ENCODE measurements at regions not wholly inside any gene's neighbourhood (a gene's known extent, or its start where the extent isn't known, plus 50 kb on each side); places are given as distances from the start of the nearest gene placed in this dataset.
"Not testable (repeated sequence)": the region's sequence is repeated elsewhere in the genome, so short reads cannot be mapped to it uniquely, and the experiment has no call there.

DNA sequence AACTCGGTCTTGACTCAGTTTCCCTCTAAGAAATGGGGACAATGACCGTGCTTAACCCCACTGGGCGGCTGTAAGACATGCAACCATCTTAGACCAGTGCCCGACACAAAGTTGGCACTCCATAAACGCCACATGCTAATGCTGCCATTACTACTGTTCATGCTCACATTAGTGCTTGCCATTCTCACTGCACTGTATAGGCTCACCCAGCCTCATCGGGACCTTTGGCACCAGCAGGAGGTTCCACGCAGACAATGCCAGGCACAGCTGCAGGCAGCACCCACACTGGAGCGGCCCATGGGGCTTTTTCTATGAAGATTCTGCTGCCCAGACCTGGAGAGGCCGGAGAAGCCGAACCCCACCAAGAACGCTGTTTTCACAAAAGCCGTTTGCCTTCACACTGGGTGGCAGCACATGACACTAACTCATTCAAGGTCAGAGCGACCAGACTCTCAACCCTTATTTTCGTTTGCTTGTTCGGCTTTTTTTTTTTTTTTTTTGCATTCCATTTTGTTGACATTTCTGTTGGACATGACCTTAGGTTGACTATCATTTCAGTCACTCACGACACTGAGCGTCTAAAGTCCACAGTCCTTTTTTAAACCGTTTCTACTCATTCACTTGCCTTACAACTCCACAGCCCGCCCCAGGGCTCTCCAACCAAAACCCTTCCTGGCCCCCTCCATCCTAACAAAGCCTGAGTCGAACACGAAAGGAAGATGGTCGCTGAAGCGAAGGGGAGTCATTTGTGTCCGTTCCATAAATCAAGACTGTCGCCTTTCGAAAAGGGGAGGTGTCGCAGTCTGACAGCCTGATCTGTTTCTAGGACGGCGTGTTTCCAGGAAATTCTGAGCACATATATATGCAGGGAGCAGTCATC, 124.4 kb upstream of the RNF32 start:
- DNase-seq (ENCODE audit: low spot score), result peak; percentile 67

DNA sequence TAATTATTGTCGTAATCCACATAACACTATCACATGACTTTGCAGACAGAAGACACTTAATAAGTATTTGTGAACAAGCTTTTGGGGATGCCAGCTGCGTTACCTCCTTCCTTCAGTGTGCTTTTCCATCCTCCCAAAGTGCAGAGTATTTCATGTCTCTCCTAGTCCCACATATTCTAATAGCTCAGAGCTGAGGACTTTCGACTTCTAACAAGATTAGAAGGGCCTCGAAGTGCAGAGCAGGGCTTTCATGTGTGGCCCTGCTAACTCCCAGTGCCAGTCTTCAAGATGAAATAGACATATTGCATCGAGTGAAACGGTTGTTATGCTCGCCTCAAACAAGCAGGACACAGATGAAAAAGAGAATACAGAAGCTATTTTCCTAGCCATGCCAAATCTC, 125.7 kb upstream of the RNF32 start:
- DNase-seq (ENCODE audit: low spot score), result no peak

DNA sequence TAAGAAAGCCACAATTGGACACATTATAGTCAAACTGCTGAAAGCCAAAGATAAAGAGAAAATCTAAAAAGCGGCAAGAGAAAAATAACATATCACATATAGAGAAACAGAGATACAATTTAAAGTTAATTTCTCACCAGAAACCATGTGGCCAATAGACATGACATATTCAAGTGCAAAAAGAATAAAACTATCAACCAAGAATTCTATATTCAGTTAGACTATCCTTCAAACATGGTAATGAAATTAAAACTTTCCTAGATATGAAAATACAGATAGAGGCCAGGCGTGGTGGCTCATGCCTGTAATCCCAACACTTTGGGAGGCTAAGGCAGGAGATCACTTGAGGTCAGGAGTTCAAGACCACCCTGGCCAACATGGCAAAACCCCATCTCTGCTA, 129.1 kb upstream of the RNF32 start:
- DNase-seq (ENCODE audit: low spot score), result no peak

DNA sequence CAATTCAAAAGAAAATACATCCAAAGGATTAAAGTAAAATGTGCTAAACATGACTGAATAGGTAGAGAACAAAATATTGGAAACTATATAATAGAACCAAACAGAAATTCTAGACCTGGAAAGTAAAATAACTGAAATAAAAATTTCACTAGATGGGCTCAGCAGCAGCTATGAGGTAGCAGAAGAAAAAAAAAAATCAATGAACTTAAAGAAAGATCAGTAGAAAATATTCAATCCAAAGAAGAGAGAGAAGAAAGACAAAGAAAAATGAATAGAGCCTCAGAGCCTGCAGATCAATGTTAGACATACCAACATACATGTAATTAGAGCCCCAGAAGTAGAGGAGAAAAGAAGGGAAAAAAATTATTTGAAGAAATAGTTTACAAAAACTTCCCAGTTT, 129.6 kb upstream of the RNF32 start:
- DNase-seq (ENCODE audit: low spot score), result no peak

DNA sequence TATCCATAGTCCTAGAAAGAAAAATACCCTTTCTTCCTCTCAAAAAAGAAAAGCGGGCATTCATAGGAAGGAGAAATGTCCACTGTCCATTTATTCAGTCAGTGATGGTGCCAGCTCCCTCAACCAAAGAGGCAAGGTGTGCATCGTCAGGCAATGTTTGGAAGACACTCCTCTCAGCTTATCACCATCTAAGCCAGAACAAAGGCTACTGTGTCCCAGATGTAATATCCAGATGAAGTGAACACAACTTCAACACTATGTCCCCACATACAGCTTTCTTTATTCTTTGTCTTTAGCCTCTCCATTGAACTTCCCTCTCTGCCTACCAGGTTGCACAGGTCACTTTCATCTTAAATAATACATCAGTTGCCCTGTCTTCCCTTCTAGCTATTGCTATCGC, 131.4 kb upstream of the RNF32 start:
- DNase-seq (ENCODE audit: low spot score), result no peak

DNA sequence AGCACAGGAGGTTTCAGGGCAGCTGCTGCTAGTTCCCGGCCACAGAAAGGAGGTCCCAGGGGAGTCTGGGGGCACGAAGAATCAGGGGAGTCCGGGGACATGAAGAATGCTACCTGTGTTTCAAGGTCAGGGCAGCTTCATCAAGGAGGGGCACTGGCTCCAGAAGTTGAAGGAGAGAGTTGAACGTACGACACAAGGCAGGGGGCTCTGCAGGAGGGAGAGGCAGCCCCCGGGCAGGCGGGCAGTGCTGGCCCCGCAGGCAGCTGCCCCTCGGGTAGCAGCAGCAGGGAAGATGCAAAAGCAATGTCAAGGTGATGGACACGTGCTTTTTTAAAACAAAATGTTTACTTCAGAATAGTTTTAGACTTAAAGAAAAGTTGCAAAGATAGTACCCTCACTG, 134.7 kb upstream of the RNF32 start:
- DNase-seq (ENCODE audit: low spot score), result no peak

DNA sequence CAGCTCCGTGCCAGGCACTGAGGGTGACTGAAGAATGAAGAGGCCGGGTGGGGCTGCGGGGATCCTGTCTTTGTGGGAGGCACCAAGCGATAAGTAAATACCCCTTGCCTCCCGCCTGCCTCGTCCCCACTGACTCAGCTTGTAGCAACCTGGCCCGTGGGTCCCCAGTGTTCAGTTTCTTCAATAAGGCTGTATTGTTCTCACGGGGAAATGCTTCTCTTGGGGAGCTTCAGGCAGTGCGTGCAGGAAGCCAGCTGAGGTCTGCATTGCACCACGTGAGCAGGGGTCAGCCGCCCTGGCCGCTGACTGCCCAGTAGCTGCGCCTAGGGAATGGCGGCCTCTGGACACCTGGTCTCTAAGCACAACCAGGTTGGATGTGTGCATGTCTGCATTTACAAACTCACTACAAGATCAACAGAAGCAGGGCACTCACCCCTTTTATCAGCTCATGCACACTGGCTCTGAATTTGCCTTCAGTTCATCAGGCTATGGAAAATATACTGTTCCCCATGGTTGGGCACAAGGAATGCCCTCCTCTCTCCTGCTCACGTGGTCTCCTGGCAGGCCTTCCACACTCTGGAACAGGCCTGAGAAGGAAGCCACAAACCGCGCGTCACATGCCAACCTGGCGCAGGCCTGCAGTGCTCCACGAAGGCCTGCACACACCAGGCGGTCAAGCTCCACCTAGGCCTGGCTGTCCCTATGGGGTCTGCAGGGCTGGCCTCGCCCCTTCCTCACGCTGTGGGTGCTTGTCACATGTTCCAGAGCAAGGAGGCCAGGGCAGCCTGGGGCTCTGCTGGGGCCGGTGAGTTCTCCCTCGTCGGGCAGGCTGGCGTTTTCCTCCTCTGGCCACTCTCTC, 135.7 kb upstream of the RNF32 start:
- no peak for DNase-seq (ENCODE audit: low spot score)

DNA sequence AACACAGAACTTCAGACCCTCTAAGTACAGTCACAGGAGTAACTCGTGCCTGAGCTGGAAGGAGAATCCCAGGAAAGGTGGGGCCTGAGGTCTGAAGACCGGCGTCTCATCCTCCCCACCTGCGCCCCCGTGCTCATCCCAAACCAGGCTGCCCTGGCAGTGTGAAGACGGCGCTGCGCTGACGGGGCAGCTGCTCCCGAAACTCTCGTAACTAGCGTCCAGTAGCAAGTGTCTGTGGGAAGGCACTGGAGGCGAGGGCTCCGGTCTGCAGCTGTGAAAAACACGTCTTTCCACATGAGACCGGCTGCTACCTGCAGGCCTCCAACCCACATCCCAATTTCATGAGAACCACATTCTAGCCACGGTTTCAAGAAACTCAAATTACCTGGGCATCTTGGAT, 136.6 kb upstream of the RNF32 start:
- DNase-seq (ENCODE audit: low spot score), result no peak

DNA sequence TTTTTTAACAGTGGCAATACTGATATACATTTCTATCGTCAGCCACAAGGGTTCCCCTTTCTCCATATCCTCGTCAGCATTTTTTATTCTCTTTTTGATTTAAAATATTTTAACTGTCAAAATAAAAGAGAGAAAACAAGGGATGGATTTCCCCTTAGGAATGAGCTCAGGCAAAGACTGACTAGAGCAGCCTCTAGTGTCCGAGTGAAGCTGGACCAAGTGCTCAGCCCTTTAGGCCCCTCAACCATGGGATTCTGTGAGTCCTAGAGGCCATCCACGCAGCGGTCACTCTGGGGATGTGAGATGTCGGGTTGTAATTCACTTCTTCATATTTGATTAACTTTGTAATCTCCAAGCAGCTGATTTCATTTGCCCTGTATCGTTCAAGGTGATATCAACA, 137.4 kb upstream of the RNF32 start:
- no peak for DNase-seq (ENCODE audit: low spot score)

DNA sequence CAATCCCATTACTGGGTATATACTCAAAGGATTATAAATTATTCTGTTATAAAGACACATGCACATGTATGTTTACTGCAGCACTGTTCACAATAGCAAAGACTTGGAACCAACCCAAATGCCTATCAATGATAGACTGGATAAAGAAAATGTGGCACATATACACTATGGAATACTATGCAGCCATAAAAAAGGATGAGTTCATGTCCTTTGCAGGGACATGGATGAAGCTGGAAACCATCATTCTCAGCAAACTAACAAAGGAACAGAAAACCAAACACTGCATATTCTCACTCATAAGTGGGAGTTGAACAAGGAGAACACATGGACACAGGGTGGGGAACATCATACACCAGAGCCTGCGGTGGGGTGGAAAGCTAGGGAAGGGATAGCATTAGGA, 138.8 kb upstream of the RNF32 start:
- DNase-seq (ENCODE audit: low spot score), result not testable (repeated sequence)

DNA sequence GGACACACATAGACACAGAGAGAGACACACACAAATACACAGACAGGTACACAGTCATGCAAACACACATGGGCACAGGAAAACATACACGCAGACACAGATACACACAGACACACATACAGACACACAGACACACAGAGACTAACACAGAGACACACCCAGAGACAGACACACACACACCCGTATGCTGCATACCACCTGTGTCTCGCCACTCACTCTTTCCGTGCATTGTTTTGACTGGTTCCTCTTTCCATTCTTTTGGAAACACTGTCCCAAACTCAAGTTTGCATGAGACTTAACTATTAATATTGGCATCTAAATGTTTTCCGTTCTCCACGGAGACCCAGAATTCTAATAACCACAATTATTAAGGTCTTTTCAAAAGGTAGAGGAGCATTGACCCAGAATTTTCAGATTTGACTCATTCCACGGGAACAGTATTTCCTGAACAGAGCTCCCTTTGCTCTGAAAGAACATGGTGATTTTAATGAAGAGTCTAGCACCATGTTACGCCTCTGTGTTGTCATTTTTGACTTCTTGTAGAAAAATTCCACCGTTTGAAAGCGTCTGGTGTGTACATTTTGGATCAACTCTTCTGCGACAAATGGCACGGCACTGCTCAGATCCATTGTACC, 141.2 kb upstream of the RNF32 start:
- no peak for DNase-seq (ENCODE audit: low spot score)

DNA sequence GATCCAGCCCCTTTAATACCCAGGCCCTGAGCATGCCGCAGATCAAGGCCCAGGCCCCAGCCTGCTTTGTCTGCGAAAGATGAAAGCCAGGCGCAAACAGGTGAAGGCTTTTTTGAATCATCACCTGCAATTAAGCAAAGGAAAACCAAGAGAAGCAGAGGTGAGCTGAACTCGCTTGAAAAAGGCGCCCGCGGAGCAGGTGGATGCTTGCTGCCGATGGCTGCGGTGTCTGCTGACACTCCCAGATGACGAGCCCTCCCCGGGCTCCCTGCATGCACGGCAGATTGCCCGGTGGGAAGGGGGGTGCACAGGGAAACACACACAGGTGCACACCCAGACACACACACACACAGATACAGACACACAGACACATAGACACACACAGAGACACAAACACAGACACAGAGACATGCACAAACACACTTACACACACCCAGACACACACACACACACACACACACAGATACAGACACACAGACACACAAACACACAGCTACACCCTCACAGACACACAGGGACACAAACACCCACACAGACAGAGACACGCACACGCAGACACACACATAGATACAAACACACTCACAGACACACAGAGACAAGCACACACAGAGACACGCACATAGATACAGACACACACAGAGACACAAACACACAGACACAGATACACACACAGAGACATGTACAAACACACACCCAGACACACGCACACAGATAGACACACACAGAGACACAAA, 142.6 kb upstream of the RNF32 start:
- DNase-seq (ENCODE audit: low spot score), result no peak

DNA sequence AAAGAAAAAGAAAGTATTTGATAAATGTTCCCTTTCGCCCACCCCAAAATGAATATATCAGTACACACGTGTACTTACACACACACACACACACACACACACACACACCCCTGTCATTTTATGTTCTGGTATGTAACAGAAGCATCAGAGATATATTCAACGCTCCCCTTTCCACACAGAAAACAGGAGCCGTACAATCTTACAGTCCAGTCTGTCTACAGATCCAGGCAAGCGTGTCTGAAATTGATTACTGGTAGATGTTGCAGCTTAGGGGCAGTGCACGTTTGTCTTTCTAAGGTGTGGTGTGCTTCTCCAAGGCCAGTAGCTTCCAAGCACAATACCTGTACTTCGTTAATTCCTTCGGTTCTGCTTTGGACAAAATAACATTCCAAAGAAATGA, 143.7 kb upstream of the RNF32 start:
- no peak for DNase-seq (ENCODE audit: low spot score)

DNA sequence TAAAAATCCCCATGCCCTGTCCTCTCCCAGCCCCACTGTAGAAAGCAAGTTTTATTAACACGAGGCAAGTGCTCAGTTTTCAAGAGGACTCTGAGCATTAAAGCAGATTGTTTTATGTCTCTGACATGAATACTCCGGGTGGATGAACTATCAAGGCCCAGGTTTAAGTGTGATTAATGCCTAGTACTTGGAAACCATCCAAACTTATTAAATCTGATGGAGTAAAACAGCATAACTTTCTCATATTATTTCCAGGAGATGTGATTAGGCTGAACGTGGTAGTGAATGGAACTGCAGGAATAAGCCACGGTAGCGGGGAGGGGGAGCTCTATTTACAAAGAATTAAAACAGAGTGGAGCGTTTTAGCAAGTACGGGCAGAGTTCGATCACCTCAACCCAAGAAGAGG, 144.2 kb upstream of the RNF32 start:
- no peak for DNase-seq (ENCODE audit: low spot score)

DNA sequence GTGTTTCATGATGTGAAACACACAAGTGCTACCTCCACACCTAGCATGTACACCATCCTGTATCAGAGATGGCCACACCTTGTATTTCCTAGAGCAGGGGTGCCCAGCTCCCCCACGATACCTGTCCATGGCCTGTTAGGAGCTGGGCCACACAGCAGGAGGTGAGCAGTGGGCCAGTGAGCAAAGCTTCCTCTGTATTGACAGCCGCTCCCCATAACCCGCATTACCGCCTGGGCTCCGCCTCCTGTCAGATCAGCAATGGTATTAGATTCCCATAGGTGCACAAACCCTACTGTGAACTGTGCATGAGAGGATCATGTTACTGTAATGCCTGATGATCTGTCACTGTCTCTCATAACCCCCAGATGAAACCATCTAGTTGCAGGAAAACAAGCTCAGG, 145.6 kb upstream of the RNF32 start:
- DNase-seq (ENCODE audit: low spot score), result no peak

DNA sequence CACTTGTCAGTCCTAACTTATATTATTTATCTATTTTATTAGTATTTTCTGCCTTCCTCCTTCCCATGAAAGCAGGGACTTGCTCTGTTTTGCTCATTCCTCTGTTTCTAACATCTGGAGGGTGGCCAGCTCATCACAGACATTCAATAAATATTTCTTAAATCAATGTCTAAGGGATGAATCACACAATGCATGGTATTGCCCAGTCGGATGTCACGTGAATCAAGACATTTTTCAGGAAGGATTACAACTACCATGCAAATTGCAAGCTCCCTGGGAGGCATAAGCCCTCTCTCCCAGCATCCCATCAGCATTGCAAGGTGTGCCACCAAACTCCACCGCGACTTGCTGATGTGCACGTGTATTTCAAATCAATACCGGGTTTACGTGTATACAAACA, 146.6 kb upstream of the RNF32 start:
- no peak for DNase-seq (ENCODE audit: low spot score)

DNA sequence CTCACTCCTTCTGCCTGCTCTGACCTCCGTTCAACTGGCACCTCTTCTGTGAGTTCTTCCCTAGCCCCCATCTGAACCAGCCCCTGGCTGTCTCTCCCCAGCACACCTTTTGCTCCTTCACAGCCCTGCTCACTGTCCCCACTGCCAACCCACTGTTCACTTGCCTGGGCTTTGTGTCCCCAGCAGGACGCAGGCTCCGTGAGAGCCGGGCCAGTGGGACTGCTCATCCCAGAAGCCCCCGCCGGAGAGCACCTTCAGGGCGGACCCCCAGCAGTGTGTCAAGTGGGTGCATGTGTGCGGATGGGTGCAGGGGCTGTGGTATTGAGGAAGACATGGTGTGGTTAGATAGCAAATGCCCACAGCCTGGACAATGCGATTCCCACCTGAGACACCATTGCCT, 148.4 kb upstream of the RNF32 start:
- no peak for DNase-seq (ENCODE audit: low spot score)

DNA sequence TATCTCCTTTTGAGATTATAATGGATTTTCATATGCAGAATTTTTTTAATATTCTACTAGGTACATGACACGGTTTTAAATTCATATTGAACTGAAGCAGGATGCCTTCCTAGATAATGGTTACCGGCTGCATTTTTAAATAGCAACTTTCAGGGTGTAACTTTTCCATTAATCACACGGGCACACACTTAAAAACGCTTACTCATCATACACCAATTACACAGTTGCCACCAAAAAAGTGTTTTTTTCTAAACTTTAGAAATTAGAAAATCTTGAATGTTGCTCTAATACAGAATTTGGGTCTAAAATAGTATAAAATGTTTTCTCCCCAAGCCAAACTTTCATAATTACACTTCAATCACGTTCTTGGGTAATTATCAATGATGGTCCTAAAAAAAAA, 149.1 kb upstream of the RNF32 start:
- DNase-seq (ENCODE audit: low spot score), result no peak

DNA sequence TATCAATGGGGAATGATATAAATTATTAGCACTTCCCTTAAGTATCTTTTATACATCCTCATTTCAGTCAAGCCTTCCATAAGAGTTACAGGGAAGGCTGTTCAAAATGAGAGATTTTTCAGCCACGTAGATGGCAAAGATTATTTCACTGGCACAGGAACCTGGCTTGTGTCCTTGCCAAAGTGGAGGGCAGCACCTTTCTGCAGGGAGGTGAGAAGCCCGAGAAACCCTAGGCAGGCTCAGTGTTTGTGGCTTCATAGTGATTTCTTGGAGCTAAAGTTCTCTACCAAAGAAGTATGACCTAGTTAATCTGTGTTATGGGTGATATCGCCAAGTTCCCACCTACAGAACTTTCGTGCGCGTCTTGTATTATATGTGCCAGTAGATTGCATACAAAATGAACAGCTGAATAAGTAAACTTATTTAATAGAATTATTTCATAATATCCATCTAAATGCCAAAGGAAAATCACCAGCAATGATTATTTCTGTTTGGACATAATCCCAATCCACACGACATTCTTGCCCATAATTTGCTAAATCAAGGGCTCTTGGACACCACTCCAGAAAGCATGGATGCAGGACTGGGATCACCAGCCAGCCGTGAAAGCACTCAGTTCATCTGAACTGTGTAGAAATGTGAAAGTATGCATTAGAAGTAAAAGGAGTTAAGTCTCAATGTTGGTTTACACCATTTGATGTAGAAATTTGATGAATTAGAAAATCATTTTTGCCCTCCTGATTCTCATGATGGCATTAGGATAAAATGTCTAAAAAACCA, 150.4 kb upstream of the RNF32 start:
- DNase-seq (ENCODE audit: low spot score), result no peak

DNA sequence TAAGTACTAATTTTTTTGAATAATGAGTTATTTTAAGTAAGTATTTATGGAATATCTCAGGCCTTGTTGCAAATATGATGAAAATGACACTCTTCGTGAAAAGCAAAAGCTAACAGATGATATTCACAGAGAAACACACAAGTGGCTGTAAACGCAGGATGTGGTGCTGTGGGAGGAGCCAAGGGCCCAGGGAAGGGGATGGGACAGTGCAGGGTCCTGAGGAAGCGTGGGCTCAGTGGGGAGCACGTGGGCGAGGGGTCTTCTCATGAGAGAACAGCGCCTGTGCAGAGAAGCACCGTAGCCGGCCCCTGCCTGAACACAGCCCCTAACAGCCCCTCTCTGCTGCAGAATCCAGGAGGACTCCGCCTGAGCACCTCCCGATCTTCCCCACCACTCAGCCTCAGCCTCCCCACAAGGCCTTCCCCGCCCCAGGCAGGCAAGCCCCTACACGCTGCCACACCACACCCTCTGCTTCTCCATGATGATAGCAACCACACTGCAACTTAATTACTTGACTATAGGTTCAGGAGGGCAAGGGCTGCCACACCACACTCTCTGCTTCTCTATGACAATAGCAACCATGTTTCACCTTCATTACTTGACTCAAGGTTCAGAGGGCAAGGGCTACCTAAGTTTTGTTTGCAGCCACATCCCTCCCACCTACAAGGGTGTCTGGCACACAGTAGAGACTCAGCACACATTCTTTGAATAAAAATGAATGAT, 152.6 kb upstream of the RNF32 start:
- no peak for DNase-seq (ENCODE audit: low spot score)

DNA sequence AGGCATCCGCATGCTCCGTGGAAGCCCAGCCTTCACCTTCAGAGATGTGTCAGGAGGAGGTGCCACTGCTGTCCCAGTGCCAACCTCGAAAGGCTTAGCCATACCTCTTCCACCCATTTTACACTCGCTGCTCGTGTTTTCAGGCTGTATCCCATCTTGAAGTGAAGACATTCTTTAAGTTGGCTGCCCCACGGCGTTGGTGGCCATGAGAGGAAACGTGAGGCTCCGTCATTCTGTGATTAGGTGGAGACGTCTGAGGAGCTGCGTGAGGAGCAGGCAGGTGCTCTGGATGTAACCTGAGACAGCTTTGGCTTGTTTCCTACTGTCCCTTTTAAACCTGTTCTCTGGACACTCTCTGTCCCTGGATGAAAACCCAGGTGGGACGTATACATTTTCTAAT, 159.9 kb upstream of the RNF32 start:
- no peak for DNase-seq (ENCODE audit: low spot score)

Data from pons (tissue), 1 donor.